ENCODE measurements at regions not wholly inside any gene's neighbourhood (a gene's known extent, or its start where the extent isn't known, plus 50 kb on each side); places are given as distances from the start of the nearest gene placed in this dataset.

DNA sequence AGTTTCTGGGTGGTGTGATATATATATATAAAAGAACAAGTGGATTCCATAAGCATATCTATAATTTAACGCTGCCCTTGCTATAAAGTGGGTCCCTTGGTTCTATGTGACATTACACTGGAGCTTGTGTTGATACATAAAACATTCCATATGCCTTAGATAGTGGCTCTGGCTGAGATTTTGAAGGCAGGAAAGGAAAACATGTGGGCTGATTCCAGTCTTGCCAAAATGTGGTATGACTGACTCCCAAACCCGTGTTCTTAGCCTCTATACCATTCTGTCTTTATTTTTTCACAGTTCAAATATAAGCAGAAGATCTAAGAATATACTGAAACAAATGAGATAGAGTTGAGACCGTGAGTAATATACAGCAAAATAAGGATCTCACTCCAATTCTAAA lies 522.8 kb upstream of the LRRC4C start:
- TF ChIP-seq, protein P1, sequence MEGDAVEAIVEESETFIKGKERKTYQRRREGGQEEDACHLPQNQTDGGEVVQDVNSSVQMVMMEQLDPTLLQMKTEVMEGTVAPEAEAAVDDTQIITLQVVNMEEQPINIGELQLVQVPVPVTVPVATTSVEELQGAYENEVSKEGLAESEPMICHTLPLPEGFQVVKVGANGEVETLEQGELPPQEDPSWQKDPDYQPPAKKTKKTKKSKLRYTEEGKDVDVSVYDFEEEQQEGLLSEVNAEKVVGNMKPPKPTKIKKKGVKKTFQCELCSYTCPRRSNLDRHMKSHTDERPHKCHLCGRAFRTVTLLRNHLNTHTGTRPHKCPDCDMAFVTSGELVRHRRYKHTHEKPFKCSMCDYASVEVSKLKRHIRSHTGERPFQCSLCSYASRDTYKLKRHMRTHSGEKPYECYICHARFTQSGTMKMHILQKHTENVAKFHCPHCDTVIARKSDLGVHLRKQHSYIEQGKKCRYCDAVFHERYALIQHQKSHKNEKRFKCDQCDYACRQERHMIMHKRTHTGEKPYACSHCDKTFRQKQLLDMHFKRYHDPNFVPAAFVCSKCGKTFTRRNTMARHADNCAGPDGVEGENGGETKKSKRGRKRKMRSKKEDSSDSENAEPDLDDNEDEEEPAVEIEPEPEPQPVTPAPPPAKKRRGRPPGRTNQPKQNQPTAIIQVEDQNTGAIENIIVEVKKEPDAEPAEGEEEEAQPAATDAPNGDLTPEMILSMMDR (IDR thresholded peaks at IDR 0.05): no peak
- Histone ChIP-seq H3K27ac (no peak overlapping the region), H3K27me3 (no peaks in the 10 kb centered on the region), H3K36me3 (no peaks in the 10 kb centered on the region), H3K4me1 (no peaks in the 10 kb centered on the region), H3K9me3 (no peaks in the 10 kb centered on the region), H3K4me3 (no peak overlapping the region)
- no peak for DNase-seq (ENCODE audit: low spot score)

DNA sequence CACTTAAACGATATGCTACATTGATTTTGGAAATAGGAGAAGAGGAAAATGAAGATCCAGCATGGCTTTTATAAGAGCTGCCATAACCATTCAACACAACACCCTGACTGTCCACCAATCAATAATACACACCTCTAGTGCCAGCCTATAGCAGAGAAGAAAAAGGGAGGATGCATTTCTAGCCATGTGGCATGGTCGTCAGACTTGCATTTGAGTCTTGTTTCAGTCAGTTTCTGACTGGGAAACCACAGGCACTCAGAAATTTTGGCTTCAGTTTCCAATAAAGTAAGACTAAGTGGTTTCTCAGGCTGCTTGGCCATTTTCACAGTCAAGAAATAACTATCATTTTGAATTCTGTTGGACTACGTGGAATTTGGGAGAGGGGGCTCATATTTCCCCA lies 523.5 kb upstream of the LRRC4C start:
- TF ChIP-seq, protein P1 (IDR thresholded peaks at IDR 0.05): no peak

DNA sequence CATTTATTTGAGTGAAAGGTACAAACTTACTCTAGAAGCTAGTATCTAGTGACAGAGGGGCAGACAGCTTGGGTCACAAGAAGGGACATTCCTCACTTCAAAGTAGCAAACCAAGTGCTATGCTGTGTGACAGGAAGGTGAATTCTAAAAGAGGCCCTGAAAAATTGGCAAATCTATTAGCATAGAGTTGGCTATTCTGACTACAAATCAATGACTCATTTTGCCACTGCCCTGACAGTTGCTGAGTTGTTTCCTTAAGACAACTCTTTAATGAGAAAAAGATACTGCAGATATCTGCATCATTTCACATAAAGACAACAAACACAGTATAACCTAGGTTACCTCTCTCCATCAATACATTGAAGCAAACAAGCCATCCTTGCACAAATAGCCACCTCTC lies 524.0 kb upstream of the LRRC4C start:
- no peak overlapping the region for H3K27ac ChIP-seq
- no peaks in the 10 kb centered on the region for H3K27me3 ChIP-seq
- no peaks in the 10 kb centered on the region for H3K4me1 ChIP-seq
- H3K4me3 ChIP-seq: no peak overlapping the region
- no peaks in the 10 kb centered on the region for H3K36me3 ChIP-seq
- DNase-seq (ENCODE audit: low spot score): no peak
- TF ChIP-seq, protein P1 (IDR thresholded peaks at IDR 0.05): no peak
- H3K9me3 ChIP-seq: no peaks in the 10 kb centered on the region

More for the DNA sequence above, 523.5 kb upstream of the LRRC4C start:
- Histone ChIP-seq H3K27ac (no peak overlapping the region), H3K4me1 (no peaks in the 10 kb centered on the region), H3K9me3 (no peaks in the 10 kb centered on the region), H3K4me3 (no peak overlapping the region), H3K27me3 (no peaks in the 10 kb centered on the region), H3K36me3 (no peaks in the 10 kb centered on the region)
- no peak for DNase-seq (ENCODE audit: low spot score)

DNA sequence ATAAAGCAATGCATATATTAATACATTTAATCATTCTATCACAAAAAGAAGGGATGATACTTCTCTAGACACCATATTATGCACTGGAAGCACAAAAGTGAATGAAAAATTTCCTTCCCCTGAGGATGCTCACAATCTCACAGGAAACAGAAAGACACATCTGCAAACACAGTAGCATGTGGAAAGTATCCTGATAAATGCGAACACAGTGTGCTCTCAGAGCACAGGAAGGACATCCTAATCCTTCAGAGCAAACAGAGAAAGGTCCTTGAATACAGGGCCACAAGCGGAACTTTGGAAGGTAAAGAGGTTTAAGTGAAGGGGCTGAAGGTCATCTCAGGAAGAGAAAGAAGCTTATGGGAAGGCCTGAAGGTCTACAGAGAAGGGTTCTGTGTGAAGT lies 524.6 kb upstream of the LRRC4C start:
- Histone ChIP-seq H3K4me1 (no peaks in the 10 kb centered on the region), H3K27ac (no peak overlapping the region), H3K4me3 (no peak overlapping the region), H3K27me3 (no peaks in the 10 kb centered on the region), H3K9me3 (no peaks in the 10 kb centered on the region), H3K36me3 (no peaks in the 10 kb centered on the region)
- no peak for DNase-seq (ENCODE audit: low spot score)
- TF ChIP-seq, protein P1 (IDR thresholded peaks at IDR 0.05): no peak

DNA sequence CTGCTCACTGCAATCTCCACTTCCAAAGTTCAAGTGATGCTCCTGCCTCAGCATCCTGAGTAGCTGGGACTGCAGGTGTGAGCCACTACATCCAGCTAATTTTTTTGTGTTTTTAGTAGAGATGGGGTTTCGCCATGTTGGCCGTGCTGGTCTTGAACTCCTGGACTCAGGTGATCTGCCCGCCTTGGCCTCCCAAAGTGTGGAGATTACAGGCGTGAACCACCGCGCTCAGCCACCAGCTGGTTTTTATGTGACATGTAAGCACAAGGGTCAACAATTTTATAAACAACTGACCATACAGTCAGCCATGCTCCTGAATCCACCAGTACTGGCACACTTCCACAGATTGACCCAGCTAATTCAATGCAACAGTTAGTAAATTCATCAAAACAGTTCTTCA lies 526.3 kb upstream of the LRRC4C start:
- TF ChIP-seq, protein P1 (IDR thresholded peaks at IDR 0.05): no peak
- Histone ChIP-seq H3K27me3 (no peaks in the 10 kb centered on the region), H3K36me3 (no peaks in the 10 kb centered on the region)

DNA sequence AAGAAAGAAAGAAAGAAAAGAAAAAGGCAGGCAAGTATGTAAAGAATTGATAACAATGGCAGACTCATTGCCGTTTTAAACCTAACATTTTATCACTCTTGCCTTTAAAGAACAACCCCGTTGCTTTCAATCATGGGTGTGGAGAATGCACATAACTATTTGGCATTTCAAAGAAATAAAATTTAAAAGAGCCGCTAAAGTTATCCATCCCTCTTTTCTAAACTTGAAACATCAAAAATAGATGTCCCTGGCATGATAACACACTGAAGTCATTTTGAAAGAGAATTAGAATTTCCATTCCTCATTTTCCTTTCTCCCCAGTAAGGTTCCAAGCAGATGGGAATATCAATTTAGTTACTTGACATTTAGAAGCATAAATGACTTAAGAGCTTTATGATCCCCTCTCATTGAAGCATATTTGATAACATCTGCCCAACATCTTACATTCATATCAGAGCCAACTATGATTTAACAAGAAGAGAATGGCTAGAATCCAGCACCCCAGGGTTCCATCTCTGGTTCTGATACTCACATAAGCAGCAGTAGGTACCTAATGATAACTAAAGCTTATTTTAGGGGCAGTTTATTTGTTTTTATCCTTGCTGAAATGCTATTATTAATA lies 529.6 kb upstream of the LRRC4C start:
- Histone ChIP-seq H3K9me3 (no peaks in the 10 kb centered on the region), H3K4me3 (no peak overlapping the region), H3K27me3 (no peaks in the 10 kb centered on the region), H3K4me1 (no peaks in the 10 kb centered on the region), H3K36me3 (no peaks in the 10 kb centered on the region), H3K27ac (no peak overlapping the region)
- no peak for DNase-seq (ENCODE audit: low spot score)
- TF ChIP-seq, protein P1 (IDR thresholded peaks at IDR 0.05): no peak

More for the DNA sequence above, 526.3 kb upstream of the LRRC4C start:
- H3K9me3 ChIP-seq: no peaks in the 10 kb centered on the region
- H3K4me1 ChIP-seq: no peaks in the 10 kb centered on the region
- no peak for DNase-seq (ENCODE audit: low spot score)
- no peak overlapping the region for H3K4me3 ChIP-seq
- H3K27ac ChIP-seq: no peak overlapping the region
